Activated naive CD4-positive, alpha-beta T cell treated with anti-CD3 and anti-CD28 coated beads, Interleukin-2, amount 50 U/mL, for 72 hours (primary cell): ENCODE measurements at regions not wholly inside any gene's neighbourhood (a gene's known extent, or its start where the extent isn't known, plus 50 kb on each side); places are given as distances from the start of the nearest gene placed in this dataset.

Experiments
- ATAC-seq, 2 donors: fragments of 150-1000 bp; cut with Tn5 transposase; 2 replicates each; pipeline ENCODE4 v1.10.0; 2021; ENCODE audit warnings: mild to moderate bottlenecking in 2 of 2, moderate library complexity in 2 of 2
- DNase-seq, 2 donors: peaks; one replicate each; pipeline ENCODE4 v3.0.0; 2021 to 2022; ENCODE audit warnings: low spot score in 2 of 2
- H3K27ac Mint-ChIP-seq, 2 donors: one replicate each; pipeline ENCODE4 v1.8.0; 2022; ENCODE audit warnings: mild to moderate bottlenecking in 2 of 2, mixed read lengths in 2 of 2
- H3K36me3 Mint-ChIP-seq, 2 donors: one replicate each; pipeline ENCODE4 v1.8.0; 2022; ENCODE audit warnings: mixed read lengths in 2 of 2
- H3K9me3 Mint-ChIP-seq, 2 donors: one replicate each; pipeline ENCODE4 v1.8.0; 2022; ENCODE audit warnings: mixed read lengths in 2 of 2

DNA sequence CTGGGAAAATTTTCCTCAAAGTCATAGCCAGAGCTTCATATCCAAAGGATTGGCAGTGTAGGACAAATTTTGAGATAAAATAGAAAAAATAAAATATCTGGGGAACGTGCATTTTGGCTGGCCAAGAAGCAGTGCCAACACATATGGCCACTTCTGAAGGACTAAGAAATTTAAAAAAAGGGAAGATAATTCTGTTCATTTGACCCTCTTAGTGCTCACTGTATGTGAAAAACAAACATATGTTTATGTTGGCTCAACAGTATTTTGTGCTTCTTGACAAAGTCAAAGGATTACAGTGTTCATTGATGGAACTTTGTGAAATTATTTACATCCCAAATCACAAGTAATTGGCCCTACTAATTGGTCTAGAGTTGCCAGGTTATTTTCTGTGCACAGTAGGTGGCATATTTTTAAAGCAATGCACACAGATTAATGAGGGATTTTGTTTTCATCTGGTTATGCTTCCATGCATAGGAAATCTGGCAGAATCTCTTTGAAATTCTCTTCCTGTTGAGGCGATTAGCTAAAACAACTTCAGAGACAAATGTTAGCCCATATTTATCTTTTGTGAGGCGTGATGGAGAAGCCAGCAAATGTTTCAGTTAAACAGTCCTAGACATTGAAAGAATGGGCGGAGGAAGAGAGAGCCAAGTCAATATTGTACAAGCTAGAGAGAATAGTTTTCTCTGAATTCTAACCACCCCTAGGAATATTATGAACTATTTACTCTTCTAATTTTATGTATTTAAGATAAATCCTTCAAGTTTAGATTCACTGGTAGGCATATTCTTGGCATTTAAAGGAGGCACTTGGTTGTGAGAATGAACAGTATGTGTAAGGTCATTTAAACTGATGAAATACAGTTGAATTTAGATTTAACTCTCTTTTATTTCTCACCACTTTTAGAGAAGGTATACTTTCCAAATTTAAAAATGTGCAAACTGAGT lies 237.7 kb upstream of the MBL2 start:
- Mint-ChIP-seq H3K36me3 (no peaks in the 10 kb centered on the region), H3K9me3 (peaks cover 8 to 10% of the 10 kb centered on the region in 2 donors), H3K27ac (no peak overlapping the region)
- DNase-seq: no peak
- no peak for ATAC-seq

GRCh38 chr10:53007527-53007842 lies 234.9 kb upstream of the MBL2 start:
- ATAC-seq: no peak
- Mint-ChIP-seq H3K27ac (no peak overlapping the region), H3K9me3 (peaks cover 9 to 12% of the 10 kb centered on the region in 2 donors), H3K36me3 (no peaks in the 10 kb centered on the region)
- no peak for DNase-seq

- Mint-ChIP-seq H3K36me3 (no peaks in the 10 kb centered on the region), H3K9me3 (peaks cover 9 to 12% of the 10 kb centered on the region in 2 donors), H3K27ac (no peak overlapping the region)
- DNase-seq (no peak), ATAC-seq (no peak)
Observed at GRCh38 chr10:53006663-53007526, 234.3 kb upstream of the MBL2 start.

DNA sequence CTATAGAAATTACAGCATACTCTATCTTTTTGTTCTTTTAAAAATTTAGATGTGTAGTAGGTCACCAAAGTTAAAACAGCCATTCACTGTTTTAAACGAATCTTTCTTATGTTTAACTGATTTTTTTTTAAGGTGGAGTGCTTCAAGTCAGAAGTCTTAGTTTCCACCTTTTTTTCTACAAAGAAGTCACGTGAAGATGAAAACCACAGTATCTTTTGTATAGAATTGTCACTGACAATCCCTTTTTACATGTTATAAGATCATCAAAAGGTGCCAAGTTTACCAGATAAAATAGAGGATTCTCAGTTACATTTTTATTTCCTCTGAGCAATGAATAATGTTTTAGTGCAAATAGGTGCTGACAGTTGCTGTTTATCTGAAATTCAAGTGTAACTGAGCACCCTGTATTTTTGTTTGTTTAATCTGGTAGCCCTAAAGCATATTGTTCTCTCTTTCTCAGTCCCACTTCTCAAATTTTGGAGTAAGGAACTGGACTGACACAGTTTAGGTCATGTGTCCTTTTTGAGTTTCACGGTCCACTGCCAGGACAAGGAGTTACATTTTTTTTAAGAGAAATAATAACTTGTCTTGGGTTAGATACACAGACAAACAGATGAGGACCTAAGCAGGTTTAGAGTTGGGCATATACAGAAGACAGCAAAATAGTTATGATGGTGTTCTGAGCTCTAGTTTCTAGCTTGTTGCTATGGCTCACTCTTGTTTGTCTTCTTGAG lies 233.2 kb upstream of the MBL2 start:
- Mint-ChIP-seq H3K36me3 (no peaks in the 10 kb centered on the region), H3K9me3 (peaks cover 9 to 12% of the 10 kb centered on the region in 2 donors), H3K27ac (no peak overlapping the region)
- no peak for DNase-seq
- no peak for ATAC-seq

DNA sequence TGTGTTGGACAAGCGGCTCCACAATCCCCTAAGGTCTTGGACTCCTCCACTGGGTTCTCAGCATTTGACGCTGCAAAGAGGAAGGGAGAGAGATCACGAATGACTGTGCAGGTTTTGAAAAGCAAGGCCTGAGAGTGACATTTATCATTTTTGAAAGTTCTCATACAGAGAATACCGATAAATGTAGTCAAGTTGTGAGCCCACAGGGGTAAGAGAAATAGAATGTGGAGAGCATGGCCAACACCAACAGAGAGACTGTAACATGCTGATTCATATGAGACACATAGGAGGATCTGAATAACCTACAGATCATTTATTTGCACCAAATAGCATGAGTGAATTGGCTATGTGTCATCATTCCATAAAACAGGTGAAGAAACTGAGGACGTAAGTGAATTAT lies 230.5 kb upstream of the MBL2 start:
- DNase-seq: no peak
- Mint-ChIP-seq H3K36me3 (no peaks in the 10 kb centered on the region), H3K9me3 (peaks cover 4 to 9% of the 10 kb centered on the region in 2 donors), H3K27ac (no peak overlapping the region)
- no peak for ATAC-seq

DNA sequence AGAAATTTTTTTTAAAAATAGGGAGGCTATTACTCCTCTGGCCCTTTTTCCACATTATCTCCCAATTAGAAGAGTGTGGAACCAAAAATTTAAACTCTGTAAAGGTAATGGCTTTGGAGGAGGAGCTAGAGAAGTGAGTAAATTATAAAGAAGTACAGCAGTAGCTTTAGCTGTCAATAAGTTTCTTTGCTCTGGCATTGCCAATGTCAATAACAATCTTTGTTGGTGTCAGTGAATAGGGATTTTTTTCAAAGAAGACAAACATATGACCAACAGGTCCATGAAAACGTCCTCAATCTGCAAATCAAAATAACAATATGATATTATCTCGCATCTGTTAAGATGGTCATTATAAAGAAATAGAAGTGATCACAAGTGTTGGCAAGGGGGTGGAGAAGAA lies 227.1 kb upstream of the MBL2 start:
- Mint-ChIP-seq H3K9me3 (peaks cover 4 to 16% of the 10 kb centered on the region in 2 donors), H3K36me3 (no peaks in the 10 kb centered on the region), H3K27ac (no peak overlapping the region)
- DNase-seq: no peak
- ATAC-seq: no peak

GRCh38 chr10:52999258-52999657 lies 226.7 kb upstream of the MBL2 start:
- no peaks in the 10 kb centered on the region for H3K36me3 Mint-ChIP-seq
- no peak overlapping the region for H3K27ac Mint-ChIP-seq
- DNase-seq (no peak), ATAC-seq (no peak)
- peaks cover 4 to 20% of the 10 kb centered on the region in 2 donors for H3K9me3 Mint-ChIP-seq

DNA sequence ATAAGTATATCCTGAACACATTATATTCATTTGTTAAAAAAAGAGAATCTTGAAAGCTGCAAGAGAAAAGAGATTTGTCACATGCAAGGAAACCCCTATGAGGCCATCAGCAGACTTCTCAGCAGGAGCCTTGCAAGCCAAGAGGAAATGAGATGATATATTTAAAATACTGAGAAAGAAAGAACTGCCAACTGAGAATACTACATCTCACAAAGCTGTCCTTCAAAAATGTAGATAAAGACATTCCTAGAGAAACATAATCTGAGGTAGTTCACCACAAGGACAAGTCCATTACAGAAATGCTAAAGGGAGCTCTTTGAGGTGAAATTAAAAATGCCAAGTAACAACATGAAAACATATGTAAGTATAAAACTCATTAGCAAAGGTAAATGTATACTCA lies 224.4 kb upstream of the MBL2 start:
- ATAC-seq (no peak), DNase-seq (no peak)
- H3K27ac Mint-ChIP-seq: no peak overlapping the region
- H3K9me3 Mint-ChIP-seq: peaks cover 3 to 15% of the 10 kb centered on the region in 2 donors
- H3K36me3 Mint-ChIP-seq: no peaks in the 10 kb centered on the region

GRCh38 chr10:52994370-52994769 lies 221.8 kb upstream of the MBL2 start:
- H3K27ac Mint-ChIP-seq: no peak overlapping the region
- no peak for ATAC-seq
- no peaks in the 10 kb centered on the region for H3K36me3 Mint-ChIP-seq
- H3K9me3 Mint-ChIP-seq: peaks cover 4 to 14% of the 10 kb centered on the region in 2 donors
- no peak for DNase-seq

DNA sequence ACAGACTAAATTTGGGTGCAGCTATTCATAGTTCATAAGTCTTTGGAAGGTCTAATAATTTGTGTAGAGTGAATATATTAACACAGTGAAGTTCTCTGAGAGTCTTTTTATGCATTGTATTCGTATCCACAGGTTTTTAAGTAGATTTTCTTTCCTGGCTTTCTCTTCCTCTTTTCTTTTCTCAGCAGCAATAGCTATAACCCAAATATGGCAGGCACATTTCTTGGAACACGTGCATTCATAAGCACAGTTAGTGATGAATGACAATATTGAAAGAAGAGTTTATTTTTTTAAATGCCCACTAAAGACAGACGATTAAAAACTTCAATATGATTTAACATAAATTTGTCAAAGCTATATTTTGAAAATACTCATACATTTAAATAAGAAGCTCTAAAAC lies 220.5 kb upstream of the MBL2 start:
- Mint-ChIP-seq H3K36me3 (no peaks in the 10 kb centered on the region), H3K27ac (no peak overlapping the region), H3K9me3 (peaks cover 8 to 14% of the 10 kb centered on the region in 2 donors)
- no peak for DNase-seq
- ATAC-seq: no peak

DNA sequence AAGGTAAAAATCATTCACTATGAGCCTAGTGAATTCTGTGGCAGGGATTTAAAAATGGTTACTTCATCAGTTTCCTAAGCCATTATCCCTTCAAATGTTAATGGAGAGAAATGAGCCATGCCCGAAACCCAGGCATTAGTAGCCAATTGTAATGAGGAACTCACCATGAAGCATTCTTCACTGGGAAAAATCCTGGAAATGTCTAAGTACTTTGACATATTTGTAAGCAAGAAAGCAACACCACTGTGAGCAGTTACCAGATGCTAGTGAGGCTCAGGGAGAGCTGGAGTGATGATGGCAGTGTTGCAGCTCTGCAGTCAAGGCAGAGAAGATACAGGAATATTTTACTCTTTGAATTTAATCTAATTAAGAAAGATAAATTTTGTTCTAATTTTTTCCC lies 220.0 kb upstream of the MBL2 start:
- H3K36me3 Mint-ChIP-seq: no peaks in the 10 kb centered on the region
- DNase-seq (no peak), ATAC-seq (no peak)
- no peak overlapping the region for H3K27ac Mint-ChIP-seq
- peaks cover 8 to 14% of the 10 kb centered on the region in 2 donors for H3K9me3 Mint-ChIP-seq

DNA sequence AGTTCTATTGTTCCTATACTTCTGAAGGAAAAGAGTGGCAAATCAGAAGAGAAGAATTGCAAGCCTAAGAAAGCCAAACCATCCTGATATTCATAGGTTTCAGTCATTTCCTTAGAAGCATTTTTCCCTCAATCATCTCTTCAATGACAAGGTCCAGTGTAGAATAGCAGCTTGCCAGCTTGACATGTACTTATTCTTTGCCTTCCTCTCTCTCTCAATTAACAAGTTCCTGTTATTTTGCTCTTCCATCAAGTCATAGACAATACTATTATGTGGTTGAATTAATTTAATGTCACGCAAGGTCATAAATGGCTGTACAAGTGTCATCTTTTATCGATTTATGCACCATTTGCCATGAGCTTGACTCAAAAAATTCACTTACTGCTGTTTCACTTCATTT lies 216.3 kb upstream of the MBL2 start:
- Mint-ChIP-seq H3K27ac (no peak overlapping the region), H3K9me3 (peaks cover 2 to 8% of the 10 kb centered on the region in 2 donors), H3K36me3 (no peaks in the 10 kb centered on the region)
- DNase-seq (no peak), ATAC-seq (no peak)

- DNase-seq: no peak
- ATAC-seq: no peak
- peaks cover 2 to 5% of the 10 kb centered on the region in 2 donors for H3K9me3 Mint-ChIP-seq
- H3K36me3 Mint-ChIP-seq: no peaks in the 10 kb centered on the region
- no peak overlapping the region for H3K27ac Mint-ChIP-seq
Observed at GRCh38 chr10:52986125-52986524, 213.5 kb upstream of the MBL2 start.

DNA sequence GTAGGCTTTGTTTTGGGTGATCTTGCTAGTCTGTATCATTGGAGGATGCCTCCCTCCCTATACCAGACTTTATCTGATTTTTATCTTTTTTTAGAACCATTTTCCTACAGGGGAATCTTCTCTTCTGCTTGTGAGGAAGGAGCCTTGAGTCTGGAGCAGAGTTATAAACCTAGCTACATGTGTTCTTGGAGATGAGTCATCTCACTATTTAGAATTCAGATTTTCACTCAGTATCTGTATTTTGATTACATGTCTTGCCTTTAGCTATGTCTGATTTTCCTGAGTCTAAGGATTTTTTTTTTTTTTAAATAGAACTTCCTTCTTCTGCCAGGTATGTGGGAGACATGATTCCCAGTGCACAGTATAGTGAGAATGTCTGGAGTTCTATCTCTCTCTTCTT lies 211.6 kb upstream of the MBL2 start:
- no peak for DNase-seq
- H3K27ac Mint-ChIP-seq: no peak overlapping the region
- peaks cover 5 to 7% of the 10 kb centered on the region in 2 donors for H3K9me3 Mint-ChIP-seq
- H3K36me3 Mint-ChIP-seq: no peaks in the 10 kb centered on the region
- no peak for ATAC-seq

- ATAC-seq (no peak), DNase-seq (no peak)
- Mint-ChIP-seq H3K36me3 (no peaks in the 10 kb centered on the region), H3K9me3 (peaks cover 3 to 14% of the 10 kb centered on the region in 2 donors), H3K27ac (no peak overlapping the region)
Observed at GRCh38 chr10:52979295-52979990, 206.9 kb upstream of the MBL2 start.

DNA sequence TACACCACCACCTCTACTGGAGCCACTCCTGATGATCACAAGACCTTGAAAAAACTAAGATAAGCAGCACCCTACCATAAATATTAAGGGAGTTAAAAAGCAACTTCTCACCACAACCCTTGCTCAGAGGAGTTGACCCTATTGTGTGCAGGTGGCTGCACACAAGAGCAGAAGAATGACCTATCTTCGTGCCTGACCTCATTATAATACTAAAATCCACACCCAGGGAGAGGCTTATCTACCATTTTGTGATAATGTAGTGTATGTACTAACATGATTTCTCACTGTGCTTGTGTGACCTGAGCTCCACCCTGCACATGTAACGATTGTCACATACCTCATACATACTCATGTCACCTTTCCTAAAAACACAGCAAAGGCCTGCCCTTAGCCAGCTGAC lies 205.0 kb upstream of the MBL2 start:
- ATAC-seq (no peak), DNase-seq (no peak)
- H3K9me3 Mint-ChIP-seq: peaks cover 9 to 29% of the 10 kb centered on the region in 2 donors
- H3K36me3 Mint-ChIP-seq: no peaks in the 10 kb centered on the region
- H3K27ac Mint-ChIP-seq: no peak overlapping the region
